ENCODE measurements at regions not wholly inside any gene's neighbourhood (a gene's known extent, or its start where the extent isn't known, plus 50 kb on each side); places are given as distances from the start of the nearest gene placed in this dataset.

GRCh38 chr2:35891528-35891927 is 464.1 kb upstream of the CRIM1 start:
- Histone ChIP-seq H3K27me3 (ENCODE audit: insufficient read depth, low read length, poor library complexity) (no peaks in the 10 kb centered on the region), H2BK5ac (ENCODE audit: low read length) (no peak overlapping the region), H3K9ac (ENCODE audit: low read length) (no peak overlapping the region), H3K27ac (ENCODE audit: low read depth, low read length) (no peak overlapping the region), H2AK5ac (ENCODE audit: low read length) (no peak overlapping the region), H3K36me3 (ENCODE audit: control insufficient read depth, insufficient read depth, low read length) (no peaks in the 10 kb centered on the region), H3K18ac (ENCODE audit: low read length) (no peak overlapping the region), H4K5ac (ENCODE audit: low read length) (no peak overlapping the region), H3K4me3 (ENCODE audit: low read length) (no peak overlapping the region), H3K79me1 (ENCODE audit: low read length) (no peaks in the 10 kb centered on the region), H3K23ac (ENCODE audit: low read length) (no peak overlapping the region), H3K4ac (ENCODE audit: low read depth, low read length) (no peak overlapping the region), H2BK15ac (replicated peaks; ENCODE audit: low read depth) (no peak overlapping the region), H3K4me1 (ENCODE audit: control insufficient read depth, low read depth, low read length) (no peaks in the 10 kb centered on the region), H3K79me2 (ENCODE audit: control insufficient read depth, insufficient read depth, low read length) (no peaks in the 10 kb centered on the region), H3K4me2 (ENCODE audit: low read length) (no peak overlapping the region), H4K8ac (ENCODE audit: low read depth, low read length) (no peak overlapping the region), H2BK120ac (ENCODE audit: low read depth, low read length) (no peak overlapping the region), H3K56ac (ENCODE audit: low read length) (no peak overlapping the region)
- no peak for DNase-seq

GRCh38 chr2:35887146-35887545 is 468.4 kb upstream of the CRIM1 start:
- WGBS (ENCODE audit: extremely low coverage, insufficient coverage, low lambda C conversion rate): no CpG with 5 or more reads among the region's 7 CpGs
- no peak for DNase-seq

GRCh38 chr2:35873921-35874320 is 481.7 kb upstream of the CRIM1 start:
- Histone ChIP-seq H3K4me1 (ENCODE audit: control insufficient read depth, low read depth, low read length) (no peaks in the 10 kb centered on the region), H3K18ac (ENCODE audit: low read length) (no peak overlapping the region), H2BK5ac (ENCODE audit: low read length) (no peak overlapping the region), H2BK120ac (ENCODE audit: low read depth, low read length) (no peak overlapping the region), H3K4me3 (ENCODE audit: low read length) (no peak overlapping the region), H3K9ac (ENCODE audit: low read length) (no peak overlapping the region), H4K5ac (ENCODE audit: low read length) (no peak overlapping the region), H3K56ac (ENCODE audit: low read length) (no peak overlapping the region), H3K27ac (ENCODE audit: low read depth, low read length) (no peak overlapping the region), H4K8ac (ENCODE audit: low read depth, low read length) (no peak overlapping the region), H3K4me2 (ENCODE audit: low read length) (no peak overlapping the region), H3K79me2 (ENCODE audit: control insufficient read depth, insufficient read depth, low read length) (no peaks in the 10 kb centered on the region), H3K23ac (ENCODE audit: low read length) (no peak overlapping the region), H3K36me3 (ENCODE audit: control insufficient read depth, insufficient read depth, low read length) (no peaks in the 10 kb centered on the region), H3K79me1 (ENCODE audit: low read length) (no peaks in the 10 kb centered on the region), H2BK15ac (replicated peaks; ENCODE audit: low read depth) (no peak overlapping the region), H3K27me3 (ENCODE audit: insufficient read depth, low read length, poor library complexity) (no peaks in the 10 kb centered on the region), H3K4ac (ENCODE audit: low read depth, low read length) (no peak overlapping the region), H2AK5ac (ENCODE audit: low read length) (no peak overlapping the region)
- peak; percentile 31 for DNase-seq
- WGBS (ENCODE audit: extremely low coverage, insufficient coverage, low lambda C conversion rate): no CpG with 5 or more reads among the region's 4 CpGs

More at GRCh38 chr2:35887146-35887545, 468.4 kb upstream of the CRIM1 start:
- no peak overlapping the region for H4K5ac ChIP-seq (ENCODE audit: low read length)
- no peak overlapping the region for H4K8ac ChIP-seq (ENCODE audit: low read depth, low read length)
- no peak overlapping the region for H3K23ac ChIP-seq (ENCODE audit: low read length)
- H3K4me3 ChIP-seq (ENCODE audit: low read length): no peak overlapping the region
- H3K27ac ChIP-seq (ENCODE audit: low read depth, low read length): no peak overlapping the region
- H3K27me3 ChIP-seq (ENCODE audit: insufficient read depth, low read length, poor library complexity): no peaks in the 10 kb centered on the region
- H2BK5ac ChIP-seq (ENCODE audit: low read length): no peak overlapping the region
- no peak overlapping the region for H3K18ac ChIP-seq (ENCODE audit: low read length)
- no peaks in the 10 kb centered on the region for H3K4me1 ChIP-seq (ENCODE audit: control insufficient read depth, low read depth, low read length)
- no peaks in the 10 kb centered on the region for H3K36me3 ChIP-seq (ENCODE audit: control insufficient read depth, insufficient read depth, low read length)
- H3K9ac ChIP-seq (ENCODE audit: low read length): no peak overlapping the region
- no peak overlapping the region for H2BK15ac ChIP-seq (replicated peaks; ENCODE audit: low read depth)
- no peaks in the 10 kb centered on the region for H3K79me2 ChIP-seq (ENCODE audit: control insufficient read depth, insufficient read depth, low read length)
- no peak overlapping the region for H3K56ac ChIP-seq (ENCODE audit: low read length)
- no peak overlapping the region for H2AK5ac ChIP-seq (ENCODE audit: low read length)
- H3K79me1 ChIP-seq (ENCODE audit: low read length): no peaks in the 10 kb centered on the region
- no peak overlapping the region for H3K4me2 ChIP-seq (ENCODE audit: low read length)
- H3K4ac ChIP-seq (ENCODE audit: low read depth, low read length): no peak overlapping the region
- H2BK120ac ChIP-seq (ENCODE audit: low read depth, low read length): no peak overlapping the region

GRCh38 chr2:35871672-35872071 is 483.9 kb upstream of the CRIM1 start:
- Histone ChIP-seq H3K79me1 (ENCODE audit: low read length) (no peaks in the 10 kb centered on the region), H3K36me3 (ENCODE audit: control insufficient read depth, insufficient read depth, low read length) (no peaks in the 10 kb centered on the region), H3K27ac (ENCODE audit: low read depth, low read length) (no peak overlapping the region), H3K4ac (ENCODE audit: low read depth, low read length) (no peak overlapping the region), H3K23ac (ENCODE audit: low read length) (no peak overlapping the region), H3K56ac (ENCODE audit: low read length) (no peak overlapping the region), H3K4me2 (ENCODE audit: low read length) (no peak overlapping the region), H4K8ac (ENCODE audit: low read depth, low read length) (no peak overlapping the region), H2AK5ac (ENCODE audit: low read length) (no peak overlapping the region), H3K27me3 (ENCODE audit: insufficient read depth, low read length, poor library complexity) (no peaks in the 10 kb centered on the region), H3K79me2 (ENCODE audit: control insufficient read depth, insufficient read depth, low read length) (no peaks in the 10 kb centered on the region), H3K4me3 (ENCODE audit: low read length) (no peak overlapping the region), H2BK120ac (ENCODE audit: low read depth, low read length) (no peak overlapping the region), H4K5ac (ENCODE audit: low read length) (no peak overlapping the region), H2BK15ac (replicated peaks; ENCODE audit: low read depth) (no peak overlapping the region), H2BK5ac (ENCODE audit: low read length) (no peak overlapping the region), H3K18ac (ENCODE audit: low read length) (peak overlapping the region; percentile 53), H3K4me1 (ENCODE audit: control insufficient read depth, low read depth, low read length) (no peaks in the 10 kb centered on the region), H3K9ac (ENCODE audit: low read length) (no peak overlapping the region)
- WGBS (ENCODE audit: extremely low coverage, insufficient coverage, low lambda C conversion rate): no CpG with 5 or more reads among the region's 8 CpGs
- peak; percentile 31 for DNase-seq

GRCh38 chr2:35870713-35871112 is 484.9 kb upstream of the CRIM1 start:
- no peak overlapping the region for H3K56ac ChIP-seq (ENCODE audit: low read length)
- no peak overlapping the region for H4K5ac ChIP-seq (ENCODE audit: low read length)
- H3K79me2 ChIP-seq (ENCODE audit: control insufficient read depth, insufficient read depth, low read length): no peaks in the 10 kb centered on the region
- H3K9ac ChIP-seq (ENCODE audit: low read length): no peak overlapping the region
- DNase-seq: no peak
- H3K4me3 ChIP-seq (ENCODE audit: low read length): no peak overlapping the region
- H3K18ac ChIP-seq (ENCODE audit: low read length): no peak overlapping the region
- H3K79me1 ChIP-seq (ENCODE audit: low read length): no peaks in the 10 kb centered on the region
- no peak overlapping the region for H3K4ac ChIP-seq (ENCODE audit: low read depth, low read length)
- H3K4me1 ChIP-seq (ENCODE audit: control insufficient read depth, low read depth, low read length): no peaks in the 10 kb centered on the region
- H3K27ac ChIP-seq (ENCODE audit: low read depth, low read length): no peak overlapping the region
- H2BK5ac ChIP-seq (ENCODE audit: low read length): no peak overlapping the region
- H4K8ac ChIP-seq (ENCODE audit: low read depth, low read length): no peak overlapping the region
- no peak overlapping the region for H3K4me2 ChIP-seq (ENCODE audit: low read length)
- H3K36me3 ChIP-seq (ENCODE audit: control insufficient read depth, insufficient read depth, low read length): no peaks in the 10 kb centered on the region
- H3K27me3 ChIP-seq (ENCODE audit: insufficient read depth, low read length, poor library complexity): no peaks in the 10 kb centered on the region
- H2AK5ac ChIP-seq (ENCODE audit: low read length): no peak overlapping the region
- H3K23ac ChIP-seq (ENCODE audit: low read length): no peak overlapping the region
- no CpG with 5 or more reads among the region's 1 CpG for WGBS (ENCODE audit: extremely low coverage, insufficient coverage, low lambda C conversion rate)
- peak overlapping the region; percentile 92 for H2BK15ac ChIP-seq (replicated peaks; ENCODE audit: low read depth)
- no peak overlapping the region for H2BK120ac ChIP-seq (ENCODE audit: low read depth, low read length)

- H2BK5ac ChIP-seq (ENCODE audit: low read length): no peak overlapping the region
Measured at GRCh38 chr2:35864141-35864540, 491.4 kb upstream of the CRIM1 start.

More at GRCh38 chr2:35864141-35864540, 491.4 kb upstream of the CRIM1 start:
- no peak for DNase-seq
- Histone ChIP-seq H3K18ac (ENCODE audit: low read length) (peak overlapping the region; percentile 80), H3K36me3 (ENCODE audit: control insufficient read depth, insufficient read depth, low read length) (no peaks in the 10 kb centered on the region), H3K56ac (ENCODE audit: low read length) (peak overlapping the region; percentile 17), H3K9ac (ENCODE audit: low read length) (no peak overlapping the region), H4K8ac (ENCODE audit: low read depth, low read length) (no peak overlapping the region), H2BK120ac (ENCODE audit: low read depth, low read length) (no peak overlapping the region), H3K27me3 (ENCODE audit: insufficient read depth, low read length, poor library complexity) (no peaks in the 10 kb centered on the region), H3K79me1 (ENCODE audit: low read length) (no peaks in the 10 kb centered on the region), H3K4ac (ENCODE audit: low read depth, low read length) (no peak overlapping the region), H3K79me2 (ENCODE audit: control insufficient read depth, insufficient read depth, low read length) (no peaks in the 10 kb centered on the region), H3K4me1 (ENCODE audit: control insufficient read depth, low read depth, low read length) (no peaks in the 10 kb centered on the region), H2AK5ac (ENCODE audit: low read length) (no peak overlapping the region), H3K27ac (ENCODE audit: low read depth, low read length) (no peak overlapping the region), H3K23ac (ENCODE audit: low read length) (no peak overlapping the region), H4K5ac (ENCODE audit: low read length) (no peak overlapping the region), H2BK15ac (replicated peaks; ENCODE audit: low read depth) (no peak overlapping the region), H3K4me3 (ENCODE audit: low read length) (no peak overlapping the region), H3K4me2 (ENCODE audit: low read length) (no peak overlapping the region)
- WGBS (ENCODE audit: extremely low coverage, insufficient coverage, low lambda C conversion rate): no CpG with 5 or more reads among the region's 2 CpGs
